ENCODE measurements at regions not wholly inside any gene's neighbourhood (a gene's known extent, or its start where the extent isn't known, plus 50 kb on each side); places are given as distances from the start of the nearest gene placed in this dataset.

GRCh38 chr15:77886805-77887448 is 190.6 kb downstream of the TBC1D2B start:
- TF ChIP-seq EP300 (IDR thresholded peaks at IDR 0.05) (no peak), CTCF (IDR thresholded peaks at IDR 0.05) (no peak), POLR2A (IDR thresholded peaks at IDR 0.05) (no peak)

All from tibial nerve (tissue), 4 donors.